NCI-H2029 (cell line): ENCODE measurements at regions not wholly inside any gene's neighbourhood (a gene's known extent, or its start where the extent isn't known, plus 50 kb on each side); places are given as distances from the start of the nearest gene placed in this dataset.

ENCODE experiments used
- DNase-seq: peaks from one replicate; lab custom pipeline; 2025; lab: John Stamatoyannopoulos, UW

DNA sequence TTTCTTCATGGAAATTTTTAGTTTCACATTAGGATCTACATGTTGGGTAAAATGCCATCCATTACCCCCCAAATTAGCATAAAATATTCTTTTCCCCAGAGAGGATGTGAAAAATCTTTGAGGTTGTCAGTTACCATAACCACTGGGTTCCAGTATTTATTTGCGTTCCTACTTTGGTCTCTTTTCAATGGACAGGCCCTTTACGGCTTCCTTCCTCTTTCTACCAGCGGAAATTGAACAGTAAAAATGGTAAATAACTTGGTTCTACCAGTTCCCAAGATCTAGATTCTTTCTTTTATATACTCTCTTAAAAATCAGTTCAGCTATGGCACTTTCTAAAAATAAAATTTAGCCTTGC is 169.2 kb upstream of the APCDD1 start:
- no peak for DNase-seq

DNA sequence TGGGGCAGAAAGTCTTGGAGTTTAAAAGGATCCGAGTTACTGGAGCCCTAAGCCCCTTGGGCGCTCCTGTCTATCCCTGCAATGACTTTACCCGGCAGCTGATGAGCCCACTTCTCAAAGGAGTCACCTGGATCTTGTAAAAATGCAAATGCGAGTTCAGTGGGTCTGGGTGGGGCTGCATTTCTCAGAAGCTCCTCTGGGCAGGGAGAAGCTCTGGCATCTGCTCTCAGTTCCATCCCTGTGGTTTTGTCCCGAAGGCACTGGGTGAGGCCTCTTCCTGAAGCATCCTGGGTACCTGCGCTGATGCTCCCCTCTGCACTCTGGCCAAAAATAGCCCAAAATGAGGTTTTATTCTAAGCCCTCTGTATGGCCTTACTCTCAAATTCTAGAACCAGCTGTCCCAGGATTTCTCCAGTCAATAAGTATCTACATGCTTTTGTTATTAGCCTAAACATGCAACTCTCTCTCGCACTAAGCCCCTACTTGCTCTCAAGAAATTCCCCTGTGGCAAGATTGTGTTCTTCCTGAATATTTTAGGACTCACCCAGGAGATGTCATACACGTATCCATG is 167.8 kb upstream of the APCDD1 start:
- DNase-seq = no peak

DNA sequence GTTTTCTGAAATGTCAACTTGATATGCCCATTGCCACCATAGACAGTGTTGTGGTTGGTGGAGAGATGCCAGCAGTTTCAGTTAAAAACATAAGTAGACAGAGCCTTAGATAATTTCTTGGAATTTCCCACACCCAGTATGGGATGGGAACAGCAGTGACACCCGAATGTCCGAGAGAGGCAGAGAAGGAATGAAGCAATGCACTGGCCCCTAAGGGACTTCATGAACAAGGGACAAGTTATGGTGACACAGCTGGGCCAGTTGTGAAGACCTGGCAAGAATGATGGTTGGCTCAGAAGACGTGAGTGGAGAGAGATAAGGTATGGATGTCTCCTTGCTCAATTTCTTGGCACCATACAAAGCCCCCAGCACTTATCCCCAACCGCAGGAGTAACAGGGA is 165.2 kb upstream of the APCDD1 start:
- DNase-seq = no peak

DNA sequence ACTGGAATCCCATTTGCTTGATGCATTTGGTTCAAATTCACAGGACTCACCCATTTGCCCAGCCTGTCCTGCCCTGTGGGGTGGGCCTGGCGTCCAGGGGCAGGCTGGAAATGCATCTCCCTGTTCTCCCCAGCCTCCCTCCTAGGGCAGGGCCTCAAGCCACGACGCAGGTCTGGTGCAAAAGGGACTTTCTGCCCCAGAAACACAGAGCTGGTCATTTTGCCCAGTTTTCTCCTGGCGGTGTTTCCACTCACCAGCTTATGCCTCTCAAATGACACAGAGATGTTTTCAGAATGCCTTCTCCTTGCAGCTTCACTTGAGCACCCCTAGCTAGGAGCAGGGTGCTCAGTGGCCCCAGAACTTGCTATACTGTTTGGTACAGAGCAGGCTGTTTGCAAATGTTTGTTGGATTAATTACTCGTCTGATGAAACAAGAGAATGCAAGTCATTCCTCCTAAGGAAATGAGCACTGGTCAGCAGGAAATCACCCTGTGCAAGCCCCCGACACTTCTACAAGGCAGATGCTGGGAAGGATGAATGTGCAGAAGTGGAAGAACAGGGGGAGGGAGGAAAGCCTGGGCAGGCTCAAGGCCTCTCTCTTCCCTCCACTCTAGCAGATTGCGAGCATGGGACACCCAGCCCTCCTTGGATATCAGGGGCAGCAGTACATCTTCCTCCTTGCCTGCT is 164.3 kb upstream of the APCDD1 start:
- DNase-seq = no peak

DNA sequence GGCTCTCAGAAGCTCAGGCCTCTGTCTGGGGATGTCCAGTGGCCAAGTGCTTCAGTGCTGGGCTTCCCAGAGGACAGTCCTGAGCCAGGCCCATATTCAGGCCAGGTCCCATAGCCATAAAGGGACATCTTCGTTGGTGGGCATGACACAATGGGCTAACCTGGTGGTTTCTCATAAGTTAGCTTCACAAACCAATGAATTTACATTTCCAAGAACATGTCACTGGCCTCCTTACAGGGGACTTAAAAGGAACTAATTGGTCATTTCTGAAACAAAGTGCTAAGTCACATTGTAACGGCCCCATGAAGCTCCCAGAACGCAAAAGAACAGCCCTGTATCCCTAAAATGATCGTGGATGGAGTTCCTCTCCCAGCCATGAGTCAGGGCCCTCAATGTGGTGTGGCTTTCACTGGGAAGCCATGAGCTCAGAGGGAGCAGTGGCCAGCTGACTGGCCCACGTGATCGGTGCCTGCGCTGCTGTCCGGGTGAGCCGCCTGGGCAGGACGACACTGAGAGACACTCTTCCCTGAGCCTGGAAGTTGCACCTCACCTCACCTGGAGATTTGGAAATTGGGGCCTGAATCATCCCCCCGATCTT is 163.7 kb upstream of the APCDD1 start:
- DNase-seq = no peak

DNA sequence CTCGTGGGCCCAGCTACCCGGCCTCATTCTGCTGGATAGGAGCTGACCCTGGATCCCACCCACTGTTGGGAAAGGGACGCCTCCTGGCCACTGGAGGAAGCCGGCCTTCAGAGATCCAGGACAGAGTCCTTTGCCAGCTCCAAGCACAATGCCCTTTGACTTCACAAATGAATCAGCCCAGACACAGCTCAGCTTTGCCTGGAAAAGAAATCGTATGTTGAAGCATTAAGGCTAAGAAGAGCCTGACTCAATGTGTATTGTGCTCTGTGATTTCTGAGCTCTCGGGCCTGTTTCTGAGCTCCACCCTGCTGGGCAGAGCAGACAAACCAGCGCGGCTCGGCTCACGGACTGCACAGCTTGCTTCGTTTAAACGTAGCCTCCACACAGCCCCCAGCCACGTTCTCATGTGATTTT is 162.9 kb upstream of the APCDD1 start:
- no peak for DNase-seq

DNA sequence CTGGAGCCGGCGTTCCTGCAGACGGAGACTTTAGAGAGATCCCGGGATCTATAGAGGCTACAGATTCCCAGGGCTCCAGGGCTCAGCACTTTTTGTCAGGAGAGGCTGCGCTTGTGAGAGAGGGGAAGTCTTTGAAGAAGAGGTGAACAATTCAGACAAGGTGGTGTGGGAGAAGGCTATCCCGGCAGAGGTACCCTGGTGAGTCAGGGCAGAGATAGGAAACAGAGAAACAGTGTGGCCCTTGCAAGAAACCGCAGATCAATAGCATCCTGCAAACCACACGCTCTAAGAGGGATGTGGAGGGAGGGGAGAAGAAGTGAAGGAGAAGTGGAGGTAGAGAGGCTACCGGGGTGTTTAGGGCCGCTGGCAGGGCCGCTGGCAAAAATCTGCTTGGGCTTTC is 160.5 kb upstream of the APCDD1 start:
- no peak for DNase-seq

DNA sequence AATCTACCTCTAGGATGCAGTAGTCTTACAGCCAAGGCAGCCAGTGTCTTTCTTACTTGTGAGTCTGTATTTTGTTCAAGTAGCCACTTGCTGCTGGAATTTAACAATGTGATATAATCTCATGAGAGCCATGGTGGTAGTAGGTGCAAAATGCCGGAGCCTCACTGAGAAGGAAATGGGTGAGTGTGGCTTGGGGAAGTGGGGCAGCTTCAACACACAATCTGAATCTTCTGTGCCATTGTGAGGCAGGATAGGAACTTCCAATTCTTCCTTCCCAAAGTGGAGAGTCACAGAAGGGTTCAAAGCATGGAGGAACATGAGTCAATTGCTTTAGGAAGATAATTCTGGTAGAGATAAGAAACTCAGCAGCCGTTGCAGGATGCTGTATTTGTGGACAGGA is 158.7 kb upstream of the APCDD1 start:
- no peak for DNase-seq

DNA sequence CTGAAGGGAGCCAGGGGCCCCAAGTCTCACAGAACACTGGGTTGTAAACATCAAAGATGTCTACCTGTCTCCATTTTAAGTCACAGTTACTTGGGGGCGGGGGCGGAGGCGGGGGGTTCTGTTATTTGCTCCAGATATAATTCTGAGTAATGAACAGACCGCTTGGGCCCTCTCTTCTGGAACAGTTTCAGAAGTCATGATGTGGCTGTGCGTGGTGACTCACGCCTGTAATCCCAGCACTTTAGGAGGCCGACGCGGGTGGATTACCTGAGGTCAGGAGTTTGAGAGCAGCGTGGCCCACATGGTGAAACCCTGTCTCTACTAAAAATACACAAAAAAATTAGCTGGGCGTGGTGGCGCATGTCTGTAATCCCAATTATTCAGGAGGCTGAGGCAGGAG is 157.9 kb upstream of the APCDD1 start:
- no peak for DNase-seq

DNA sequence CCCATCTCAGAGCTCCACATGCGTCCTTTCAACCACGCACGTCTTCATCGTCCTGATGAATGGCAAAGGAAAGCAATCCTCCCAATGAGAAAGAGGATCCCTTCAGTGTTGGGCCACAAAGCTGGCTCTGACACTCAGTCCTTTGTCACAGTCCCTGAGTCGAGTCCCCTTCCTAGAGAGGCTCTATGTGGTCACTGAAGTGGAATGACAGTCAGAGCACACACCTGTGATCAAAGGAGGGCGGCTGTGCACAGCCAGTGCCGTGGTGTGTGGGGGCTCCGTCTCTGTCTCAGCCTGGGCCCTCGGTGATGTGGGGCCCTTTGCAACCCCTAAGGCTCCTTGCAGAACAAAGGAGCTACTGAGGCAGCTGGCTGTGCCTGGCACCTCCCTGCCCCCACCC is 157.3 kb upstream of the APCDD1 start:
- no peak for DNase-seq

DNA sequence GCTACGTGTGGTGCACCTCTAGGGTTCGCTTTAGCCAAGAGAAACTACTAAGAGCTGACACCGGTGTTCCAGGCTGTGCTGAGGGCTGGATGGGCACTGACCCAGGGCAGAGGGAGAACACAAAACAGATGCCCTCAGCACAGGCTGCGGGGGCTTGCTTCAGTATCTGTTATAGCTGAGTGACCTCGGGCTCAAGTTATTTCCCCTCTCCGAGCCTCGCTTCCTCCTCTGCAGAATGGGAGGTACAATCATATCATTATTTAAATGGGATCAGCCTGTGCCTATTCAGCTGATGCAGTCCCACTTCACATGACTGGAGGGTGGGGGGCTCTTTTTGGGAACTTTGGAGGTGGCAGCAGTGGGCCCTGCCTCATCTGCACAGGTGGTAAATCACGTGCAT is 156.1 kb upstream of the APCDD1 start:
- DNase-seq = no peak

DNA sequence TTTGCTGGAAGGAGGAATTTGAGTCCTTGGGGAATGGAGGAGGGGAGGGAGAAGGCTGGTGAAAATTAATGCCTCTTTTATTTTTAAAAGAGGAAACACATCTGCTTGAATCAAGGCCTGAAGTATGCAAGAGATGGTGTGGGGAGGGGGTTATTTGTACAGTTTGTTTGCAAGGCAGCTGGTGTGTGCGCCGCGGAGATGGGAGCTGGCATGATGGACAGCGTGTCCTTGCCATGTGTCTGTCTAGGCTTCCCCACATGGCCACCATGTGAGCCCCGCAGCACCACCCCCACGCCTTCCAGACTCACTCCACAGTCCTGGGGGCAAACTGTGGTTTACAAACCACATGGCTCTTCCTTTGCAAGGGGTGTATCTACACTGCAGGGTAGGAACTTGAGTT is 154.8 kb upstream of the APCDD1 start:
- DNase-seq = no peak

DNA sequence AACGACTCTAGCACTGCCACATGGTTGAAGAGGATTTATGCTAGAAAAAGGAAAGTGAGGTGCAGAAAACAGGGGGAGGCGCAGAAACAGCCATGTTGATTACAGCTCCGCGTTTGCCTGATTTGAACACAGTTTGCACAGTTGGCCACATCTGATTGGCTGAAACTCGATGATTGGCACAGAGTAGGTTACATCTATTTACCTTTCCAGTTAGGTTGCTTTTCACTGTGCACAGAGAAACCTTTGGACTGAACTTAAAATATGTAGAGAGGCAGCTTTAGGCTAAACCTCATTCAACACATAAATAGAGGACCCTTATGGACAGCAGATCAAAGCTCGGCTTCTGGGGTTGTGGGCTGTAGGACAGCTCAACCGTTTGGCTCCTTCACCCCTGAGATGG is 153.7 kb upstream of the APCDD1 start:
- no peak for DNase-seq

DNA sequence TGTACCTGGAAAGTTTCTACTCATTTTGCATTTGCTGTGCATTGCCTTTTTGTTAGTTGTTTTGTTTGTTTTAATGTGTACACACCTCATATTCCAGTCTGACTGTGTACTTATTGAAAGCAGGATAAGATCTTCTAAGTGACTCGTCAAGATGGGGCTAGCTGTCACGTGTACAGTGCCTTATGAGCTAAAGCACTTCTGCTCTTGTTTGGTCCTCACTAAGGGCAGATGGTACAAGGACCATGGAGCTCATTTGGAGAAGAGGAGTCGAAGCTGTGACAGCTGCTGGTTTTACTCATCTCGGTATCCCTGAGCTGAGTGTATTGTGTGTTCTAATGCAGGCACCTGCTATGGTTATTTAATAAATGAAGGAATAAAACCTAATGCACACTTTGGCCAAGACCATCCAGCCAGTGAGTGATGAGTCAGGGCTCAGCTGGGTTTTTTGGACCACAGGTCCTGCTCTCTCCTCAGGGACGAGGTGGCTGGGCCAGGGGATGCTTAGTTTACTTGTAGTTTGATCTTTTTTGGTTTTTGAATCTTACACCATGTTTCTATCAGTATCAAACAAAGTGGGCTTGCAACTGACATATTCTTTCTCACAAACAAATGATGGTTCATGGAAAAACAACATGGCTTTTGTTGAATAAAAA is 152.5 kb upstream of the APCDD1 start:
- DNase-seq = no peak

DNA sequence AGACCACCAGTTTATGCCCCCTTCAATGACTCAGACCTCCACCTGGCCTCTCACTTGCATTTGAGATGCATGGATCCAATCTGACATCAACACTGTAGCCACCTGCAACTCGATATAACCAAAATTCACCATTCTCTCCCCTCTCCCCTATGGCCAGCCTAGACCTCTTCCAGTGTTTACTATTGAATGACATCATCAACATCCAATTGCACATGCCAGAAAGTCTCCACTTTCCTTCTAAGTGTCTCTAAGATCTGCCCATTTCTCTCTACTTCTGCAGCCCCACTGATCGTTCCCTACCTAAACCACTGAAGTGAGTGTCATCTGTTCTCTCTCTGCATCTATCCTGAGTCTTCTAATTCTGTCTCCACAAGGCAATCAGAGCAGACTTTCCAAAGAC is 151.3 kb upstream of the APCDD1 start:
- no peak for DNase-seq

DNA sequence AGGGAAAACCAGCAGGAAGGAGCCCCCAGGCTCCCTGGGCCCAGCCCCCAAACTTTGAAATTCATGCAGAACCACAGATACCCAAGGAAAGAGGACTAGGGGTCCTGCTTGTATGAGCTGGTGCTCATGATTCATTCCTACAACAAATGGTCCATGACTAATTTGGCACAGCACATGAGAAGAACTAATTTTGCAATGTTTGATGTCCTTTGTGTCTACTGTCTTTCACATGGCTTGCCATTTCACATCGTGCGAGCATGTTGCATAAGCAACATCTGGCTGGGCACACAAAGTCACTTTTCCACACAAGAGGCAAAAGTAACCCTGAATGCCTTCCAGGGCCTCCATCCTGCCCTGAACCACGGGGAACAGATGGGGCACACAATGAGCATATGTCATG is 149.6 kb upstream of the APCDD1 start:
- DNase-seq = no peak

DNA sequence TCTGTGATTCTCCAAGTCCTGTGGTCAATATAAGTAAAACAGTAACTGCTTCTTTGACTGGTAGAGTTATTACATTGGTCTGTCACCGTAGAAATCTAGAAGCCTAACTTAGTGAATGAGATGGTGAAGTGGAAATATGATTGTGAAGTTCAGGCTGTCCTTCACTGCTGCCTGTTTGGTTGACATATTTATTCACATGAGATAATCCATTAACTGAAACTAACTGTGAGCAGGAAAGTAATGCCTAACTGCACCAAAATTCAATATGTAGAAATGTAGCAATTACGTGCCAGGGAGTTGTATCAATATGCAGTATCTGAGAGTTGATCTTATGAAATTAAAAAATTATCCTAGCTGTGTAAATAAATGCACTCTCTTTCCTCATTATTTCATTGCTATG is 147.7 kb upstream of the APCDD1 start:
- DNase-seq = no peak

DNA sequence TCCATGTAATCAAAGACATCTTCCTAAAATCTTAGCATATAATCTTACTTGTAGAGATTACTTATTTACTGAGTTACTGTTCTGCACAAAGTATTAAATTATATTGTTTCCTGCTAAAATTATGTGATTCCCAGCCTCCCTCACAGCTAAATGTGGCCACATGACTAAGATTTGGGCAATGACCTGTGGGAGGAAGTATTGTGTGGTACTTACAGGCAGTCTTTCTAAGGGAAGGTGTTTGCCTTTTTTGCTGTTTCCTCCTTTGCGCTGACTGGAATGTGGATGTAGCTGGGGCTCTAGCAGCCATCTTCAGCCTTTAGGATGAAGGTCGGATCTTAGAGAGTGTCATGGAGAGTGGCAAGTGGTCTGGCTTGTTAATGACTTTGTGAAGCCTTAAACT is 146.3 kb upstream of the APCDD1 start:
- DNase-seq = no peak

DNA sequence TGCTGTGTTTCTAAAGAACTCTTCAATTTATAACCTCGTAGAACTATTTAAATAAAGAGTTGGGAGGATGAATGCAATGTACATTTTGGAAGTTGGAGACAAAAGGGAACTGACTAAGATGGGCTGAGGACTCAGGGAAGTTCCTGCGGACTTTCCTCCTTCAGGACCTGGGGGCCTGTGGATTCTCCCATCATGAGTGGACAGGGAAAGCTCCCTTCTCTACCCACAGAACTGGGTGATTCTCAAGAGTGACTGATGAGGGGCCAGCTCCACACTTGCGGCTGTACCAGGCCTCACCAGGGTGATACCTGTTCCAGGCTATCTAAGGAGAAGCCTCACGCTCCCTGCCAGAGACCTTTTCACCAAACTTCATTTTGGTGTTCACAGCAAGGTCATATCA is 143.8 kb upstream of the APCDD1 start:
- DNase-seq = no peak

DNA sequence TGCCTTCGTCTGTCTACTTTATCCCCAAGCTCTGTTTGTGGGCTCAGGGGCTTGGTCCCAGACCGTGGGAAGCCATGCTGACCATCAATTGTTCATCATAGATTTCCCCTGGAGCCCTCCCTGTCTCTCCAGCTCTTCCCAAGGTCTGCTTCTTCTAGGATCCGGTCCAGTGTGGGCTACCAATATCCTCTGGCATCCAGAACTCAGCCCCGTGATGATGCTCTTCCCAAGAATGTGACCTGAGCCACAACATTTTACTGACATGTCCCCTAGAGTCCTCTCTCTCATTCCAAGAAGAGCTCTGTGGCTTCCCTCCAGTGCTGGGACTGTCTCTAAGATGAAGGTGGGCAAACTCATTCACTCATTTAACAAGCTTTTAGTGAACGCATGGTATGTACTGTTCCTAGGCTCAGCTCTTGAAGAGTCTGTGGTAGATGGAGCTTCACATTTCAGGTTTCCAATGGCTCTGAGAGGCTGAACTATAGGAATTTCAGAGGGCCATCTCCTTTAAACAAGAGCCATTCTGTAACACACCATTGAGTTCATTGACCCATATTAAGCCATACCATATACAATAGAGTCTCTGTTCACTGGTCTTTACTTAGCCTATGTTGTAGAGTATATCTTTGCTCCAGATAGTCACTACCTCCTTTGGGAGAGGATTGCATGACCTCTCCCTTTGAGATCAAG is 142.0 kb upstream of the APCDD1 start:
- no peak for DNase-seq

DNA sequence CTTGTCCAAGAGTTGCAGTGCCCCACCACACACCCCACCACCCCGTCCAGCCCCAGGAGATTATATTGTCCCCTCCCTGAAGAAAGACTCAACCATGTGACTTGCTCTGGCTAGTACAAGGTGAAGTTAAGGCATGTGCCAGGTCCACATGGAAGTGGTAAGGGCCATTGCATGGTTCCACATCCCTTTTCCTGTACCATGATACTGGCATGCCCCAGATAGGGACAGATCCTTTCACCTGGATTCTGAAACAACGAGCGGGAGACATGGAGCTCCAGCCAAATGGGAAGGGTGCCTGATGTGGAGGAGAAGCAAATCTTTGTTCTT is 141.5 kb upstream of the APCDD1 start:
- DNase-seq = no peak

DNA sequence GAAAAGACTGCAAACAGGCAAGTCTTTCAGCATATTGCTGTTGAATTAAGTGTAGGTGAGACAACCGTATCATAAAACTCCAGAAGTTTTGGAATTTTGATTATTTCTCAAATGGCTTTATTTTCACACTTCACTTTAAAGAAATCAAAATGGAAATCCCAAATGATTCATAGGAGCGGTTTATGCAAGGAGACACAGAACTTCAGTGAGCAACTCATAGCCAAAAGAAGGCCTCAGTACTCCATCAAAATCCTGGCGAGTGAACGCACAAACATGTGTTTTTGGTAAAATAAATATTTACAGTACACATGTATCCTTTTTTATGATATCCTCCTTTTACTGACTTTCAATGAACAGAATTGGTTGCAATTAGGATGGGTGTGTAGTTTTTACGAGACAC is 140.4 kb upstream of the APCDD1 start:
- no peak for DNase-seq

DNA sequence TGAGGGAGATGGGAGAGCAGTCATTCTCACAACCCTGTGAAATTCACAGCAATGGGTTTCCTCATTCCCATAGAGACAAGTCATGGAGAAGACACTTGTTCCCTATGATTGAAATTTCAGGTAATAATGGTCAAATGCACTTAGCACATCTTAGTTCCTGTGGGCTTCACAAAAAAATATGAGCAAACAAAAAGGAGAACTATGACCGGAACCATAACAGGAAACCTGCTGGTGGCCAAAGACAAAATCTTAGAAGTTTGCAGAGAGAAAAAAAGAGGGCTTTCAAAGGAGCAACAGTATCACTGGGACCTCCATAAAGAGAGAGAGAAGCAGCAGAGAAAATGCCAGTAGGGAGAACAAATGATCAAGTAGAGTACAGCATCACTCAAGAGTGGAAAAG is 138.9 kb upstream of the APCDD1 start:
- DNase-seq = no peak
